Gastroesophageal sphincter (tissue), 4 donors: ENCODE measurements at regions not wholly inside any gene's neighbourhood (a gene's known extent, or its start where the extent isn't known, plus 50 kb on each side); places are given as distances from the start of the nearest gene placed in this dataset.

Experiments
- ATAC-seq: fragments of 150-250 bp; one replicate; pipeline ENCODE4 v1.9.1; 2016; ENCODE audit warnings: mild to moderate bottlenecking, moderate library complexity
- H3K27ac ChIP-seq, 4 donors: fragments of 200-600 bp; sonication (generic) in 3 of 4; 1 replicate in 3 of 4; 2 replicates in 1 of 4; pipeline ENCODE4 v1.5.1; 2016 to 2019
- H3K27me3 ChIP-seq: fragments of 200-600 bp; sonication (generic); one replicate; pipeline ENCODE4 v1.5.1; 2019
- H3K36me3 ChIP-seq, 2 donors: fragments of 200-600 bp; sonication (generic); one replicate each; pipeline ENCODE4 v1.5.1; 2019; ENCODE audit warnings: control low read depth in 1 of 2
- H3K4me1 ChIP-seq, 3 donors: fragments of 200-600 bp; sonication (generic); 1 replicate in 2 of 3; 2 replicates in 1 of 3; pipeline ENCODE4 v1.5.1; 2016 to 2019; ENCODE audit warnings: control low read depth in 2 of 3
- H3K4me3 ChIP-seq, 2 donors: fragments of 200-600 bp; sonication (generic); one replicate each; pipeline ENCODE4 v1.5.1; 2019; ENCODE audit warnings: mild to moderate bottlenecking in 1 of 2, moderate library complexity in 1 of 2
- H3K9me3 ChIP-seq, 3 donors: fragments of 200-600 bp; sonication (generic); one replicate each; pipeline ENCODE4 v1.5.1; 2017 to 2019; ENCODE audit warnings: control low read depth in 2 of 3
- EP300 ChIP-seq: sonication (generic); formaldehyde crosslinking; IDR thresholded peaks from one replicate; pipeline ENCODE4 v1.6.1; 2017; ENCODE audit warnings: antibody characterized with exemption, mild to moderate bottlenecking
- POLR2A ChIP-seq, 2 donors: fragments of 450-650 bp; IDR thresholded peaks; one replicate each; pipeline ENCODE4 v1.6.1; 2017; ENCODE audit warnings: antibody characterized with exemption in 2 of 2, mild to moderate bottlenecking in 2 of 2, moderate library complexity in 1 of 2
- POLR2AphosphoS5 ChIP-seq: sonication (generic); formaldehyde crosslinking; IDR thresholded peaks from one replicate; pipeline ENCODE4 v1.6.1; 2017; ENCODE audit warnings: antibody characterized with exemption
- WGBS, 2 donors: methylation state at CpG; one replicate each; pipeline ENCODE4 v1.1.5; 2018; ENCODE audit warnings: low coverage in 1 of 2; 5-methylcytosine and 5-hydroxymethylcytosine counted together
- TF ChIP-seq, protein P1 (sequence below), 4 experiments: fragments of 200-600 bp in 2 of 4; fragments of 450-650 bp in 2 of 4; sonication (generic) in 1 of 4; IDR thresholded peaks; one replicate each; pipeline ENCODE4 v1.5.1; 2017 to 2019; ENCODE audit warnings: antibody characterized with exemption in 4 of 4, mild to moderate bottlenecking in 2 of 4, moderate library complexity in 2 of 4

DNA sequence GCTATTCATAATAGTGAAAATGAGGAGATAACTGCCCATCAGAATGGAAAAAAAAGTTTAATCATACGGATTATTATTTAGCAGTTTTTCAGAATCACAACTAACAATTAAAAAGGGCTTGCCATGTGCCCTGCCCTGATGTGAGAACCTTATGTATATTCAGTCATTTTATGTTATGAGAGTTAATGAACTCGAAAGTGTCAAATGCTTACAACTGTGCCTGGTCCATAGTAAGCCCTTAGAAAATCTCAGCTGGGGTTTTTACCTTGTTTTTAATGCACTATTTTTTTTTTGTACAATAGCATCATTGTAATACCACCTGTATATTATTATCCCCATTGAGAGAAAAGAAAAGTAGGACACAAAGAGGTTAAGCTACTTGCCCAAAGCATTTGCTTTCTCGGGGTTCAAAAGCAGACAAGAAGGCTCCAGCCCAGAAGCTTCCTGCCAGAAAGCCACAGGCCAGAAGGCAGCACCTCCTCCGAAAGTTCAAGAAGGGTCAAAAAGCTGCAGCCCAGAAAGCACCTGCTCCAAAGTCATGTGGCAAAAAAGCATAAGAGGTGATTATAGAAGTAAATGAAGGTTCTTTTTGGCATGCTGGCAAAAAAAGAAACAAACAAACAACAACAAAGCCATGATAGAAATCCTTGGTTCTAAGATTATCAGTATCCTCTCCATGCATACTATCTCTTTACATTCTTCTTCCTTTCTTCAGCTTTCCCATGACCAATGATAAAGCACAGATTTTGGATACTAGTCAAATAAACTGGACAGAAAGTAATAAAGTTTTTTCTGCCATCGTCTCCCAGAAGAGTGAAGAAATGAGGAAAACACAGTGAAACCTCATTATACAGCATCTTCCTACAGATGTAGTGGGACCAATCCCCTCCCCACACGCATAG is 59.1 kb upstream of the NAP1L1 start:
- Histone ChIP-seq H3K4me1 (no peaks in the 10 kb centered on the region), H3K27me3 (no peaks in the 10 kb centered on the region), H3K27ac (no peak overlapping the region), H3K9me3 (peaks cover 0 to 6% (median 0%) of the 10 kb centered on the region in 3 donors), H3K36me3 (no peaks in the 10 kb centered on the region), H3K4me3 (no peak overlapping the region)
- 42 to 45% methylated on average over 4 to 6 of the region's 6 CpGs for WGBS, 2 donors
- TF ChIP-seq POLR2AphosphoS5 (no peak), EP300 (no peak), POLR2A (IDR thresholded peaks at IDR 0.05) (no peak)
- TF ChIP-seq, protein P1, sequence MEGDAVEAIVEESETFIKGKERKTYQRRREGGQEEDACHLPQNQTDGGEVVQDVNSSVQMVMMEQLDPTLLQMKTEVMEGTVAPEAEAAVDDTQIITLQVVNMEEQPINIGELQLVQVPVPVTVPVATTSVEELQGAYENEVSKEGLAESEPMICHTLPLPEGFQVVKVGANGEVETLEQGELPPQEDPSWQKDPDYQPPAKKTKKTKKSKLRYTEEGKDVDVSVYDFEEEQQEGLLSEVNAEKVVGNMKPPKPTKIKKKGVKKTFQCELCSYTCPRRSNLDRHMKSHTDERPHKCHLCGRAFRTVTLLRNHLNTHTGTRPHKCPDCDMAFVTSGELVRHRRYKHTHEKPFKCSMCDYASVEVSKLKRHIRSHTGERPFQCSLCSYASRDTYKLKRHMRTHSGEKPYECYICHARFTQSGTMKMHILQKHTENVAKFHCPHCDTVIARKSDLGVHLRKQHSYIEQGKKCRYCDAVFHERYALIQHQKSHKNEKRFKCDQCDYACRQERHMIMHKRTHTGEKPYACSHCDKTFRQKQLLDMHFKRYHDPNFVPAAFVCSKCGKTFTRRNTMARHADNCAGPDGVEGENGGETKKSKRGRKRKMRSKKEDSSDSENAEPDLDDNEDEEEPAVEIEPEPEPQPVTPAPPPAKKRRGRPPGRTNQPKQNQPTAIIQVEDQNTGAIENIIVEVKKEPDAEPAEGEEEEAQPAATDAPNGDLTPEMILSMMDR (IDR thresholded peaks at IDR 0.05) = no peak
- no peak for ATAC-seq

DNA sequence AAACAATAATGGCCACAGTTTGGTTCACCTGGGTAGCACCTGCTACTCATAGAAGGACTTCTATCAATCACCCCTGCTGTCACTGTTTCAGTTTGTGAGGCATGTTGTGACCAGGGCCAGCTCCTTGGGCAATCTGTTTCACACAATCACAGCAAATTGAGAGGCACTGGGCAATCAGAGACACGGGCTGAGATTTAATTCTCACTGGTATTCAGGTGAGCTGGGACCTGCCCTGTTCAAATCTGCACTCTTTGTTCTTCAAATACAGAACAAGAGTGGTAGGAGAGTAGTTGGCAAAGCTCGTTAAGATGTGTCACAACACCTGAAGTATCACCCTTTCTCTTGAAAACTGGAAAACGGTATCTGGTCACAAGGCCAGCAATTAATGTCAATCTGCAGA is 57.8 kb upstream of the NAP1L1 start:
- 67 to 71% methylated on average over 2 to 3 of the region's 3 CpGs for WGBS, 2 donors
- ATAC-seq = no peak
- Histone ChIP-seq H3K36me3 (no peaks in the 10 kb centered on the region), H3K27me3 (no peaks in the 10 kb centered on the region), H3K4me1 (no peaks in the 10 kb centered on the region), H3K27ac (no peak overlapping the region), H3K4me3 (no peak overlapping the region), H3K9me3 (peaks cover 0 to 14% (median 0%) of the 10 kb centered on the region in 3 donors)
- TF ChIP-seq, protein P1 (IDR thresholded peaks at IDR 0.05) = no peak
- TF ChIP-seq POLR2AphosphoS5 (no peak), POLR2A (IDR thresholded peaks at IDR 0.05) (no peak), EP300 (no peak)

DNA sequence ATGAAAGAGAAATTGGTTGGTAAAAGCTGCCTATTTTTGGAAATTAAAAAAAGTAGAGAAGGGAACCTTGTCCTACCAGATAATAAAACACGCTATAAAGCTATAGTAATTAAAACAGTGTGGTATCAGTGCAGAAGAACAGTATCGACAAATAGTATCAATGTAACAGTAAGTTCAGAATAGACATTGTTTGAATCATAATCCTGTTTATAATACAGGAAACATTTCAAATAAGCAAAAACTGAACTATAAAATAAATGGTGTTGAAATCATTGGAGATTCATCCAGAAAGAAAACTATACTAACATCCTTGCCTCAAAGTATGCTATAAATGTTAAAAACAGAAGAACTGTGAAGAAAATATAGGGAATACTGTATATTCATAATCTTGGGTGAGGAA is 54.2 kb upstream of the NAP1L1 start:
- WGBS, 2 donors = 88 to 100% methylated on average over 2 of the region's 2 CpGs
- no peaks in the 10 kb centered on the region for H3K4me1 ChIP-seq
- no peaks in the 10 kb centered on the region for H3K27me3 ChIP-seq
- H3K4me3 ChIP-seq = no peak overlapping the region
- no peaks in the 10 kb centered on the region for H3K36me3 ChIP-seq
- H3K9me3 ChIP-seq = peaks cover 0 to 14% (median 0%) of the 10 kb centered on the region in 3 donors
- no peak for ATAC-seq
- no peak overlapping the region for H3K27ac ChIP-seq
- no peak for TF ChIP-seq POLR2AphosphoS5
- no peak for TF ChIP-seq EP300
- TF ChIP-seq, protein P1 (IDR thresholded peaks at IDR 0.05) = no peak

DNA sequence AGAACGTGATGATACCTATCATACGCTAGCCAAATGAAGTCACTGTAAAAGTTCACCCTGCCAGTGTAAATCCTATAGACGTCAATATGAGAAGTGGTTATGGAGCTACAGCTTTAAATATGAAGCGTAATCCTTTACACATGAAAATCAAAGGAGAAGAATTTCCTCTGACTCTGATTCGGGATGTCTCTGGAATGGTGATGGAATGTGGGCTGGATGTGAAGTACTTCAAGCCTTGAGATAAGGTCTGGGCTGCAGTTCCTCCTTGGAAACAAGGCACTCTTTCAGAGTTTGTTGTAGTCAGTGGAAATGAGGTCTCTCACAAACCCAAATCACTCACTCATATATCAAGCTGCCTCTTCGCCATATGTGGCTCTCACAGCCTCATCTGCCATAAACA is 53.1 kb upstream of the NAP1L1 start:
- no peak for ATAC-seq
- H3K4me1 ChIP-seq = no peaks in the 10 kb centered on the region
- H3K9me3 ChIP-seq = peaks cover 0 to 14% (median 0%) of the 10 kb centered on the region in 3 donors
- H3K4me3 ChIP-seq = no peak overlapping the region
- H3K36me3 ChIP-seq = no peaks in the 10 kb centered on the region
- no peaks in the 10 kb centered on the region for H3K27me3 ChIP-seq
- no peak overlapping the region for H3K27ac ChIP-seq
- 73 to 84% methylated on average over 6 of the region's 6 CpGs for WGBS, 2 donors
- TF ChIP-seq EP300 (no peak), POLR2A (IDR thresholded peaks at IDR 0.05) (no peak), POLR2AphosphoS5 (no peak)
- TF ChIP-seq, protein P1 (IDR thresholded peaks at IDR 0.05) = no peak

DNA sequence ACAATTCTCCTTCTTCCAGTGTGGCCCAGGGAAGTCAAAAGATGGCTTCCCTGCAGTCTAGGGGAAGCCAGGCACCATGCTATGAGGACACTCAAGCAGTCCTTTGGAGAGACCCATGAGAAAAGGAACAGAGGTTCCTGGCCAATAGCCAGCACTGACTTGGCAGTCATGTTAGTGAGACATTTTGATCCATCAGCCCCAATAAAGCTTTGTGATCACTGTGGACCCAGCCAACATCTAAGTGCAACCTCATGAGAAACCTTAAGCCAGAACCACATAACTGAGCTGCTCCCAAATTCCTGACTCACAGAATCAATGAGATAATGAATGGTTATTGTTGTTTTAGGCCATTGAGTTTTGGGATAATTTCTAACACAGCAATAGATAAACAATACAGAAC is 51.0 kb upstream of the NAP1L1 start:
- Histone ChIP-seq H3K9me3 (peaks cover 0 to 14% (median 0%) of the 10 kb centered on the region in 3 donors), H3K27me3 (no peaks in the 10 kb centered on the region), H3K27ac (no peak overlapping the region), H3K4me1 (no peaks in the 10 kb centered on the region), H3K4me3 (no peak overlapping the region), H3K36me3 (no peaks in the 10 kb centered on the region)
- no peak for TF ChIP-seq POLR2A (IDR thresholded peaks at IDR 0.05)
- TF ChIP-seq, protein P1 (IDR thresholded peaks at IDR 0.05) = no peak
- TF ChIP-seq POLR2AphosphoS5 = no peak
- TF ChIP-seq EP300 = no peak
- no peak for ATAC-seq
